SK-N-SH (cell line): ENCODE measurements at regions not wholly inside any gene's neighbourhood (a gene's known extent, or its start where the extent isn't known, plus 50 kb on each side); places are given as distances from the start of the nearest gene placed in this dataset.

Experiments
- CTCF ChIA-PET: fragments of 300-600, 350-600 bp; formaldehyde crosslinking; extraction: SDS; loops from one replicate; lab custom pipeline; 2021; lab: Yijun Ruan, JAX
- POLR2A ChIA-PET: fragments of 350-600 bp; sonication (Branson Sonifier 250); formaldehyde crosslinking; extraction: SDS; loops from one replicate; lab custom pipeline; 2020; ENCODE audit warnings: antibody characterized with exemption, inconsistent platforms; lab: Yijun Ruan, JAX
- DNase-seq: peaks from one replicate; pipeline ENCODE4 v3.0.0; 2012
- H2AFZ ChIP-seq: fragments of 200-600 bp; sonication (generic); 2 replicates; pipeline ENCODE4 v1.8.1; 2016; ENCODE audit warnings: antibody characterized with exemption, mild to moderate bottlenecking, low read depth
- H3F3A ChIP-seq: fragments of 200-600 bp; sonication (generic); replicated peaks from 2 replicates; pipeline ENCODE3; 2016; ENCODE audit warnings: antibody characterized with exemption, mild to moderate bottlenecking; ENCODE audit not compliant: insufficient read depth
- H3K27ac ChIP-seq, 2 experiments: fragments of 200-500 bp in 1 of 2; fragments of 200-600 bp in 1 of 2; sonication (Bioruptor generic) in 1 of 2; sonication (generic), shearing (Covaris generic) in 1 of 2; 2 replicates each; pipeline versions ENCODE4 v1.5.1 to v1.6.1; 2014 to 2016; ENCODE audit warnings: low read depth in 2 of 2, inconsistent platforms in 1 of 2, low read length in 1 of 2, mild to moderate bottlenecking in 1 of 2, mixed read lengths in 1 of 2
- H3K27me3 ChIP-seq: fragments of 200-600 bp; sonication (generic), shearing (Covaris generic); 2 replicates; pipeline ENCODE4 v1.6.1; 2016; ENCODE audit warnings: mixed run types; ENCODE audit not compliant: insufficient read depth
- H3K36me3 ChIP-seq, 2 experiments: fragments of 200-500 bp in 1 of 2; fragments of 200-600 bp in 1 of 2; sonication (Bioruptor generic) in 1 of 2; sonication (generic) in 1 of 2; replicated peaks in 1 of 2; 2 replicates each; pipeline versions ENCODE3 to v1.5.1; 2014 to 2016; ENCODE audit warnings: low read length in 1 of 2, mild to moderate bottlenecking in 1 of 2; ENCODE audit not compliant: insufficient read depth in 2 of 2, control insufficient read depth in 1 of 2
- H3K4me1 ChIP-seq, 2 experiments: fragments of 200-500 bp in 1 of 2; fragments of 200-600 bp in 1 of 2; sonication (Bioruptor generic) in 1 of 2; sonication (generic), shearing (Covaris generic) in 1 of 2; 2 replicates each; pipeline versions ENCODE4 v1.5.1 to v1.6.1; 2014 to 2016; ENCODE audit warnings: low read depth in 1 of 2, low read length in 1 of 2, mixed run types in 1 of 2; ENCODE audit not compliant: insufficient read depth in 2 of 2, control insufficient read depth in 1 of 2
- H3K4me2 ChIP-seq: fragments of 200-600 bp; sonication (generic), shearing (Covaris generic); 2 replicates; pipeline ENCODE4 v1.6.1; 2017; ENCODE audit warnings: mixed run types
- H3K4me3 ChIP-seq, 2 experiments: fragments of 200-500 bp in 1 of 2; fragments of 200-600 bp in 1 of 2; sonication (Bioruptor generic) in 1 of 2; sonication (generic), shearing (Covaris generic) in 1 of 2; 2 replicates each; pipeline versions ENCODE4 v1.5.1 to v1.8.1; 2014 to 2016; ENCODE audit warnings: low read depth in 2 of 2, inconsistent platforms in 1 of 2, low read length in 1 of 2, mild to moderate bottlenecking in 1 of 2, mixed read lengths in 1 of 2, moderate library complexity in 1 of 2
- H3K79me2 ChIP-seq: fragments of 200-600 bp; sonication (generic); 2 replicates; pipeline ENCODE4 v1.8.1; 2017; ENCODE audit warnings: mild to moderate bottlenecking; ENCODE audit not compliant: insufficient read depth
- H3K9ac ChIP-seq: fragments of 200-600 bp; sonication (generic); 2 replicates; pipeline ENCODE4 v1.6.1; 2017; ENCODE audit warnings: mixed run types
- H3K9me2 ChIP-seq: fragments of 200-600 bp; sonication (generic); 2 replicates; pipeline ENCODE4 v1.6.1; 2017; ENCODE audit warnings: mixed run types
- H3K9me3 ChIP-seq: fragments of 200-600 bp; sonication (generic); 2 replicates; pipeline ENCODE4 v1.6.1; 2017; ENCODE audit warnings: mixed run types, mild to moderate bottlenecking, moderate library complexity
- H4K20me1 ChIP-seq: fragments of 200-600 bp; sonication (generic); 2 replicates; pipeline ENCODE4 v1.6.1; 2017; ENCODE audit warnings: mild to moderate bottlenecking, mixed run types; ENCODE audit not compliant: insufficient read depth
- CHD2 ChIP-seq: fragments of 150-350 bp; IDR thresholded peaks from 2 replicates; pipeline ENCODE4 v1.6.1; 2018; ENCODE audit warnings: low read length; ENCODE audit not compliant: partially characterized antibody
- ELF1 ChIP-seq: IDR thresholded peaks from 2 replicates; pipeline ENCODE4 v1.4.0; 2012
- EZH2phosphoT487 ChIP-seq: fragments of 200-600 bp; sonication (generic); IDR thresholded peaks from 2 replicates; pipeline ENCODE4 v1.6.1; 2017; ENCODE audit warnings: low read depth, mixed run types, mild to moderate bottlenecking, antibody characterized with exemption, moderate library complexity, borderline replicate concordance
- JUND ChIP-seq: IDR thresholded peaks from 2 replicates; pipeline ENCODE4 v1.4.0; 2012
- MEF2A ChIP-seq: IDR thresholded peaks from 2 replicates; pipeline ENCODE4 v1.4.0; 2012; ENCODE audit warnings: low read depth, borderline replicate concordance
- NFIC ChIP-seq: IDR thresholded peaks from 2 replicates; pipeline ENCODE4 v1.4.0; 2012; ENCODE audit warnings: borderline replicate concordance
- TAF1 ChIP-seq: IDR thresholded peaks from 2 replicates; pipeline ENCODE4 v1.6.1; 2012; ENCODE audit warnings: low read depth, mild to moderate bottlenecking, low read length, moderate library complexity, borderline replicate concordance
- YY1 ChIP-seq: IDR thresholded peaks from 2 replicates; pipeline ENCODE4 v1.4.0; 2012; ENCODE audit warnings: low read depth, mild to moderate bottlenecking
- TF ChIP-seq, protein P1 (sequence below): IDR thresholded peaks from 2 replicates; pipeline ENCODE4 v1.6.1; 2012; ENCODE audit warnings: mild to moderate bottlenecking, low read depth, low read length, moderate library complexity
- TF ChIP-seq, protein P2 (sequence below): IDR thresholded peaks from 2 replicates; pipeline ENCODE4 v1.4.0; 2012; ENCODE audit warnings: low read depth, borderline replicate concordance
- TF ChIP-seq, protein P3 (sequence below): fragments of 200-600 bp; sonication (generic); IDR thresholded peaks from 2 replicates; pipeline ENCODE4 v1.6.1; 2017; ENCODE audit warnings: antibody characterized with exemption, mild to moderate bottlenecking, moderate library complexity

DNA sequence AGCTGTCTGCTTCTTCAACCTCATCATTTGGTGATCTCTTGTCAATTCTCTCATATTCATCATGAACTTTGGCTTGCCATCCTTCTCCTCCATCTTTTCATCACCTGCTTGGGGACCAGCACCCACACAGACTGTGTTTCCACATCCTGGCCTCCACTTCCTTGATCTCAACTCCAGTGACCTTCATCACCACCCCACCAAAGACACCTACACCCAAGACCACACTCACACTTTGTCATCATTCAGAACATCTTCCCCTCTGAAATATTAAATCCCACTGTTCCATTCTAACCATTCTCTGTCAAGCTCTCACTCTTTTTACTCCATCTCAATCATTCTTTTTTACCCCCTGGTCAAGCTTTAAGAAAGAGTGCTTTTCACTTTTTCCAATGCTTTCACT is 115.5 kb upstream of the VAV3 start:
- H3K4me3 ChIP-seq = no peak overlapping the region
- no peaks in the 10 kb centered on the region for H4K20me1 ChIP-seq
- no peaks in the 10 kb centered on the region for H3K27me3 ChIP-seq
- H2AFZ ChIP-seq = no peak overlapping the region
- H3K79me2 ChIP-seq = no peaks in the 10 kb centered on the region
- H3K9ac ChIP-seq = no peak overlapping the region
- no peaks in the 10 kb centered on the region for H3K9me2 ChIP-seq
- no peaks in the 10 kb centered on the region for H3K36me3 ChIP-seq
- CTCF ChIA-PET = interaction anchor here (1.1 kb wide), 1 partner anchor 299 kb away, joined by 3 read pairs; no protein-coding TSS in a partner anchor
- TF ChIP-seq, protein P1, sequence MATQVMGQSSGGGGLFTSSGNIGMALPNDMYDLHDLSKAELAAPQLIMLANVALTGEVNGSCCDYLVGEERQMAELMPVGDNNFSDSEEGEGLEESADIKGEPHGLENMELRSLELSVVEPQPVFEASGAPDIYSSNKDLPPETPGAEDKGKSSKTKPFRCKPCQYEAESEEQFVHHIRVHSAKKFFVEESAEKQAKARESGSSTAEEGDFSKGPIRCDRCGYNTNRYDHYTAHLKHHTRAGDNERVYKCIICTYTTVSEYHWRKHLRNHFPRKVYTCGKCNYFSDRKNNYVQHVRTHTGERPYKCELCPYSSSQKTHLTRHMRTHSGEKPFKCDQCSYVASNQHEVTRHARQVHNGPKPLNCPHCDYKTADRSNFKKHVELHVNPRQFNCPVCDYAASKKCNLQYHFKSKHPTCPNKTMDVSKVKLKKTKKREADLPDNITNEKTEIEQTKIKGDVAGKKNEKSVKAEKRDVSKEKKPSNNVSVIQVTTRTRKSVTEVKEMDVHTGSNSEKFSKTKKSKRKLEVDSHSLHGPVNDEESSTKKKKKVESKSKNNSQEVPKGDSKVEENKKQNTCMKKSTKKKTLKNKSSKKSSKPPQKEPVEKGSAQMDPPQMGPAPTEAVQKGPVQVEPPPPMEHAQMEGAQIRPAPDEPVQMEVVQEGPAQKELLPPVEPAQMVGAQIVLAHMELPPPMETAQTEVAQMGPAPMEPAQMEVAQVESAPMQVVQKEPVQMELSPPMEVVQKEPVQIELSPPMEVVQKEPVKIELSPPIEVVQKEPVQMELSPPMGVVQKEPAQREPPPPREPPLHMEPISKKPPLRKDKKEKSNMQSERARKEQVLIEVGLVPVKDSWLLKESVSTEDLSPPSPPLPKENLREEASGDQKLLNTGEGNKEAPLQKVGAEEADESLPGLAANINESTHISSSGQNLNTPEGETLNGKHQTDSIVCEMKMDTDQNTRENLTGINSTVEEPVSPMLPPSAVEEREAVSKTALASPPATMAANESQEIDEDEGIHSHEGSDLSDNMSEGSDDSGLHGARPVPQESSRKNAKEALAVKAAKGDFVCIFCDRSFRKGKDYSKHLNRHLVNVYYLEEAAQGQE = no peak
- TF ChIP-seq, protein P2, sequence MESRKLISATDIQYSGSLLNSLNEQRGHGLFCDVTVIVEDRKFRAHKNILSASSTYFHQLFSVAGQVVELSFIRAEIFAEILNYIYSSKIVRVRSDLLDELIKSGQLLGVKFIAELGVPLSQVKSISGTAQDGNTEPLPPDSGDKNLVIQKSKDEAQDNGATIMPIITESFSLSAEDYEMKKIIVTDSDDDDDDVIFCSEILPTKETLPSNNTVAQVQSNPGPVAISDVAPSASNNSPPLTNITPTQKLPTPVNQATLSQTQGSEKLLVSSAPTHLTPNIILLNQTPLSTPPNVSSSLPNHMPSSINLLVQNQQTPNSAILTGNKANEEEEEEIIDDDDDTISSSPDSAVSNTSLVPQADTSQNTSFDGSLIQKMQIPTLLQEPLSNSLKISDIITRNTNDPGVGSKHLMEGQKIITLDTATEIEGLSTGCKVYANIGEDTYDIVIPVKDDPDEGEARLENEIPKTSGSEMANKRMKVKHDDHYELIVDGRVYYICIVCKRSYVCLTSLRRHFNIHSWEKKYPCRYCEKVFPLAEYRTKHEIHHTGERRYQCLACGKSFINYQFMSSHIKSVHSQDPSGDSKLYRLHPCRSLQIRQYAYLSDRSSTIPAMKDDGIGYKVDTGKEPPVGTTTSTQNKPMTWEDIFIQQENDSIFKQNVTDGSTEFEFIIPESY = no peak
- no peak for TF ChIP-seq CHD2
- TF ChIP-seq MEF2A = no peak
- TF ChIP-seq TAF1 = no peak
- no peak for TF ChIP-seq EZH2phosphoT487
- no peak for TF ChIP-seq JUND
- TF ChIP-seq YY1 = no peak
- TF ChIP-seq, protein P3, sequence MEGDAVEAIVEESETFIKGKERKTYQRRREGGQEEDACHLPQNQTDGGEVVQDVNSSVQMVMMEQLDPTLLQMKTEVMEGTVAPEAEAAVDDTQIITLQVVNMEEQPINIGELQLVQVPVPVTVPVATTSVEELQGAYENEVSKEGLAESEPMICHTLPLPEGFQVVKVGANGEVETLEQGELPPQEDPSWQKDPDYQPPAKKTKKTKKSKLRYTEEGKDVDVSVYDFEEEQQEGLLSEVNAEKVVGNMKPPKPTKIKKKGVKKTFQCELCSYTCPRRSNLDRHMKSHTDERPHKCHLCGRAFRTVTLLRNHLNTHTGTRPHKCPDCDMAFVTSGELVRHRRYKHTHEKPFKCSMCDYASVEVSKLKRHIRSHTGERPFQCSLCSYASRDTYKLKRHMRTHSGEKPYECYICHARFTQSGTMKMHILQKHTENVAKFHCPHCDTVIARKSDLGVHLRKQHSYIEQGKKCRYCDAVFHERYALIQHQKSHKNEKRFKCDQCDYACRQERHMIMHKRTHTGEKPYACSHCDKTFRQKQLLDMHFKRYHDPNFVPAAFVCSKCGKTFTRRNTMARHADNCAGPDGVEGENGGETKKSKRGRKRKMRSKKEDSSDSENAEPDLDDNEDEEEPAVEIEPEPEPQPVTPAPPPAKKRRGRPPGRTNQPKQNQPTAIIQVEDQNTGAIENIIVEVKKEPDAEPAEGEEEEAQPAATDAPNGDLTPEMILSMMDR = no peak
- no peak for TF ChIP-seq ELF1
- no peak for TF ChIP-seq NFIC
- H3K4me1 ChIP-seq = no peaks in the 10 kb centered on the region; a peak in 1 of 4 replicates
- POLR2A ChIA-PET = no interaction called here
- no peak overlapping the region for H3K27ac ChIP-seq
- H3F3A ChIP-seq = no peaks in the 10 kb centered on the region
- H3K4me2 ChIP-seq = no peak overlapping the region
- H3K9me3 ChIP-seq = no peaks in the 10 kb centered on the region
- DNase-seq = no peak
